SK-N-MC (cell line): ENCODE measurements at regions not wholly inside any gene's neighbourhood (a gene's known extent, or its start where the extent isn't known, plus 50 kb on each side); places are given as distances from the start of the nearest gene placed in this dataset.
"Not testable (repeated sequence)": the region's sequence is repeated elsewhere in the genome, so short reads cannot be mapped to it uniquely, and the experiment has no call there.

ENCODE experiments used
- DNase-seq: peaks from one replicate; pipeline ENCODE4 v3.0.0-alpha.2; 2011; ENCODE audit warnings: low read depth, low spot score
- H3K27ac ChIP-seq: fragments of 200-600 bp; sonication (generic); 2 replicates; pipeline ENCODE4 v1.5.1; 2016; ENCODE audit warnings: mixed run types
- H3K36me3 ChIP-seq: fragments of 200-600 bp; sonication (generic); 2 replicates; pipeline ENCODE4 v1.6.1; 2017; ENCODE audit warnings: antibody characterized with exemption, low read length, mixed read lengths; ENCODE audit not compliant: insufficient read depth
- H3K4me3 ChIP-seq: fragments of 200-600 bp; sonication (generic); 2 replicates; pipeline ENCODE4 v1.5.1; 2016
- H3K9ac ChIP-seq: fragments of 200-600 bp; sonication (generic); 2 replicates; pipeline ENCODE4 v1.8.0; 2017; ENCODE audit warnings: mixed run types, mixed read lengths; ENCODE audit not compliant: insufficient read length
- H3K9me3 ChIP-seq: fragments of 200-600 bp; sonication (generic); 2 replicates; pipeline ENCODE4 v1.6.1; 2017; ENCODE audit warnings: low read depth, mild to moderate bottlenecking, antibody characterized with exemption, low read length, moderate library complexity, mixed read lengths
- EZH2 ChIP-seq: fragments of 200-600 bp; sonication (generic); IDR thresholded peaks from one replicate; pipeline ENCODE4 v1.6.1; 2017; ENCODE audit warnings: antibody characterized with exemption
- FOXP2 ChIP-seq: optimal IDR thresholded peaks from 2 replicates; pipeline ENCODE3; 2011; ENCODE audit warnings: mild to moderate bottlenecking, moderate library complexity; ENCODE audit not compliant: insufficient read depth; ENCODE audit errors: extremely low read length, control extremely low read depth
- POLR2AphosphoS5 ChIP-seq: IDR thresholded peaks from 2 replicates; pipeline ENCODE4 v1.6.1; 2012; ENCODE audit warnings: mild to moderate bottlenecking, low read depth, low read length, borderline replicate concordance

GRCh38 chrX:39487166-39487968 is 610.4 kb downstream of the BCOR start:
- Histone ChIP-seq H3K4me3 (no peak overlapping the region), H3K9me3 (no peaks in the 10 kb centered on the region)
- TF ChIP-seq FOXP2 (no peak), POLR2AphosphoS5 (no peak), EZH2 (no peak)

GRCh38 chrX:39487969-39488330 is 609.8 kb downstream of the BCOR start:
- Histone ChIP-seq H3K27ac (no peak overlapping the region), H3K9me3 (no peaks in the 10 kb centered on the region), H3K9ac (no peak overlapping the region), H3K36me3 (no peaks in the 10 kb centered on the region), H3K4me3 (no peak overlapping the region)
- DNase-seq, result no peak
- TF ChIP-seq POLR2AphosphoS5 (no peak), FOXP2 (no peak)

More at GRCh38 chrX:39487166-39487968, 610.4 kb downstream of the BCOR start:
- H3K36me3 ChIP-seq, result no peaks in the 10 kb centered on the region
- no peak overlapping the region for H3K27ac ChIP-seq
- no peak for DNase-seq
- H3K9ac ChIP-seq, result no peak overlapping the region

- TF ChIP-seq EZH2 (no peak), POLR2AphosphoS5 (no peak), FOXP2 (no peak)
- H3K9ac ChIP-seq, result no peak overlapping the region
- H3K27ac ChIP-seq, result 0 out of 2 replicates have a peak overlapping the region, but pooled peaks have one; percentile 19
- DNase-seq, result no peak
- no peak overlapping the region for H3K4me3 ChIP-seq
- no peaks in the 10 kb centered on the region for H3K36me3 ChIP-seq
- H3K9me3 ChIP-seq, result no peaks in the 10 kb centered on the region
Measured at GRCh38 chrX:39491548-39492297, 606.0 kb downstream of the BCOR start.

DNA sequence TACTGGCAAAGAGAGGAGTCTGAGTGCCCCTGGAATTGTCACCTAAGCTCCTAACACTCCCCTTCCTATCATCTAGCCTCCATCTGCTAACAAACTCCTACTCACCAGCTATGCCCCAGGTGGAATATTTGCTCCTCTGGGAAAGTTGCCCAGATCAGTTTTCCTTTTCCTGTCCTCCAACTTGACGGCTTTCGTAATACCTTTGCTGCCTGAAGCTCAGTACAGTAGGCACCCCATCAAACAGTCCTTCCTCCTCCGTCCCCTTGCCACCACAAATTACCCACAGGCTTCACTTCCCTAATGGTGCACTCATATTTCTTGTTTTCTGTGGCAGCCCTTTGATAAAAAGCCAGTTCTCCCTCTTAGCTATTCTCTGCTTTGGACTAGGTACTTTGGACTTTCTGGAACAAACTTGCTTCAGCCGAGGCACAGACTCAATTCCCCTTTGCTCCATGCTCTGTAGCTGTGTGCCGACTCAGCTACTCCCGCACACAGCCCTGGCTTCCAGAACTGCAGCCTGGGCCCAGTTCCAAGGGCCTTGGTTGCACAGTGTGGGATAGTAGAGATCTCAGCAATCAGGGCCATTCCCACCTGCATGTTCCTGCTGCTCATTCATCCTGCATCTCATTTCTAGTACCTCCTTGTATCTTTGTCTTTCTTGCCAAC is 605.1 kb downstream of the BCOR start:
- no peak overlapping the region for H3K9ac ChIP-seq
- TF ChIP-seq POLR2AphosphoS5, result no peak
- TF ChIP-seq FOXP2, result no peak
- no peak for TF ChIP-seq EZH2
- H3K9me3 ChIP-seq, result no peaks in the 10 kb centered on the region
- no peak for DNase-seq
- H3K27ac ChIP-seq, result no peak overlapping the region
- no peaks in the 10 kb centered on the region for H3K36me3 ChIP-seq
- no peak overlapping the region for H3K4me3 ChIP-seq

GRCh38 chrX:39493168-39493567 is 604.6 kb downstream of the BCOR start:
- no peak for TF ChIP-seq EZH2
- TF ChIP-seq FOXP2, result no peak
- TF ChIP-seq POLR2AphosphoS5, result no peak
- no peak overlapping the region for H3K4me3 ChIP-seq
- no peak for DNase-seq
- no peak overlapping the region for H3K9ac ChIP-seq
- no peaks in the 10 kb centered on the region for H3K36me3 ChIP-seq
- no peak overlapping the region for H3K27ac ChIP-seq
- H3K9me3 ChIP-seq, result no peaks in the 10 kb centered on the region

- not testable (repeated sequence) for DNase-seq
Measured at GRCh38 chrX:39497117-39497516, 600.6 kb downstream of the BCOR start.

GRCh38 chrX:39497702-39498265 is 600.0 kb downstream of the BCOR start:
- DNase-seq, result no peak
- Histone ChIP-seq H3K27ac (no peak overlapping the region), H3K36me3 (no peaks in the 10 kb centered on the region), H3K9me3 (no peaks in the 10 kb centered on the region), H3K4me3 (no peak overlapping the region), H3K9ac (no peak overlapping the region)
- TF ChIP-seq POLR2AphosphoS5 (no peak), EZH2 (no peak), FOXP2 (no peak)

More at GRCh38 chrX:39497117-39497516, 600.6 kb downstream of the BCOR start:
- not testable (repeated sequence) for H3K4me3 ChIP-seq, H3K36me3 ChIP-seq, H3K9me3 ChIP-seq, H3K9ac ChIP-seq, H3K27ac ChIP-seq

GRCh38 chrX:39499996-39500395 is 597.8 kb downstream of the BCOR start:
- no peak overlapping the region for H3K27ac ChIP-seq
- no peaks in the 10 kb centered on the region for H3K36me3 ChIP-seq

More at GRCh38 chrX:39499996-39500395, 597.8 kb downstream of the BCOR start:
- DNase-seq, result no peak
- Histone ChIP-seq H3K4me3 (no peak overlapping the region), H3K9me3 (no peaks in the 10 kb centered on the region), H3K9ac (no peak overlapping the region)
- TF ChIP-seq EZH2 (no peak), POLR2AphosphoS5 (no peak)
